Fibroblast of lung (primary cell): ENCODE measurements at regions not wholly inside any gene's neighbourhood (a gene's known extent, or its start where the extent isn't known, plus 50 kb on each side); places are given as distances from the start of the nearest gene placed in this dataset.

Experiments used
- DNase-seq, 2 donors: peaks; one replicate each; pipeline versions ENCODE4 v3.0.0 to v3.0.0-alpha.2; 2010; ENCODE audit warnings: low read depth in 2 of 2
- H2AFZ ChIP-seq: 2 replicates; pipeline ENCODE4 v1.5.1; 2012; ENCODE audit warnings: low read length, control low read depth, inconsistent platforms
- H3K27ac ChIP-seq: 2 replicates; pipeline ENCODE4 v1.5.1; 2011; ENCODE audit warnings: low read length, control low read depth; ENCODE audit not compliant: insufficient read depth
- H3K27me3 ChIP-seq: 2 replicates; pipeline ENCODE4 v1.5.1; 2011; ENCODE audit warnings: mild to moderate bottlenecking, low read length; ENCODE audit not compliant: control insufficient read depth, insufficient read depth
- H3K36me3 ChIP-seq: 2 replicates; pipeline ENCODE4 v1.5.1; 2011; ENCODE audit warnings: low read length; ENCODE audit not compliant: control insufficient read depth, insufficient read depth
- H3K4me1 ChIP-seq: 2 replicates; pipeline ENCODE4 v1.5.1; 2011; ENCODE audit warnings: low read length; ENCODE audit not compliant: control insufficient read depth, insufficient read depth; ENCODE audit errors: extremely low read depth
- H3K4me2 ChIP-seq: 2 replicates; pipeline ENCODE4 v1.5.1; 2011; ENCODE audit warnings: low read length, control low read depth; ENCODE audit not compliant: insufficient read depth; ENCODE audit errors: extremely low read depth
- H3K4me3 ChIP-seq, 4 experiments: fragments of 200-600 bp in 1 of 4; sonication (generic) in 1 of 4; replicated peaks in 1 of 4; 2 replicates each; pipeline ENCODE4 v1.5.1; 2011 to 2016; ENCODE audit warnings: low read length in 4 of 4, low read depth in 3 of 4, mild to moderate bottlenecking in 3 of 4, control low read depth in 2 of 4, inconsistent platforms in 1 of 4, mixed read lengths in 1 of 4; ENCODE audit not compliant: insufficient read depth in 1 of 4; ENCODE audit errors: control extremely low read depth in 1 of 4
- H3K79me2 ChIP-seq: 2 replicates; pipeline ENCODE4 v1.5.1; 2012; ENCODE audit warnings: mild to moderate bottlenecking, low read length, inconsistent platforms; ENCODE audit not compliant: control insufficient read depth, insufficient read depth
- H3K9ac ChIP-seq: 2 replicates; pipeline ENCODE4 v1.5.1; 2011; ENCODE audit warnings: mild to moderate bottlenecking, low read length, control low read depth; ENCODE audit not compliant: insufficient read depth
- H3K9me3 ChIP-seq: 2 replicates; pipeline ENCODE4 v1.5.1; 2012; ENCODE audit warnings: low read depth, low read length; ENCODE audit not compliant: control insufficient read depth, insufficient read depth
- H4K20me1 ChIP-seq: 2 replicates; pipeline ENCODE4 v1.5.1; 2011; ENCODE audit warnings: low read length; ENCODE audit not compliant: control insufficient read depth, insufficient read depth; ENCODE audit errors: extremely low read depth
- EZH2 ChIP-seq: IDR thresholded peaks from 2 replicates; pipeline ENCODE4 v1.5.1; 2012; ENCODE audit warnings: low read length, control low read depth, mild to moderate bottlenecking; ENCODE audit errors: missing control alignments
- TF ChIP-seq, protein P1 (sequence below), 2 donors: IDR thresholded peaks in 1 of 2; conservative IDR thresholded peaks in 1 of 2; 1 replicate in 1 of 2; 2 replicates in 1 of 2; pipeline ENCODE4 v1.5.1; 2011 to 2012; ENCODE audit warnings: low read length in 2 of 2, control low read depth in 1 of 2, inconsistent platforms in 1 of 2, low read depth in 1 of 2, mild to moderate bottlenecking in 1 of 2

DNA sequence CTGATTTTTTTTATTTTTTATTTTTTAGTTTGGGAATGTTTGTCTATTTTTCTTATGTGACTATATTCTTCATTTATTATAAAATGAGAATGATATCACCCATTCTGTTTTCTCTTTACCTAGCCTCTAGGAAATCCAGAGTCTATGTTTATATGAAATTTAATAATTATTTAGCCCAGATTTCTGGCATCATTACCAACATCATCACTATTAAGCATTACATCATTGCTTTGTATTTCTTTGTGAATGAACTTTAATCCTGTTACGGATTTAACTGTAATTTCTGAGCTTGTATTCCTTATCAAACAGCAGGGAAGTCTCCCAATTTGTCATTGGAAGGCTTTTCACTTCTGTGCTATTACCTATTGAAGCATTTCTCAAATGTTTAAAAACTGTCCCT, 72.7 kb upstream of the NOX3 start:
- Histone ChIP-seq H3K36me3 (no peaks in the 10 kb centered on the region), H4K20me1 (no peaks in the 10 kb centered on the region), H3K79me2 (no peaks in the 10 kb centered on the region), H2AFZ (no peak overlapping the region), H3K4me2 (no peak overlapping the region), H3K27me3 (no peaks in the 10 kb centered on the region), H3K9me3 (no peaks in the 10 kb centered on the region), H3K27ac (peak overlapping the region; percentile 73), H3K4me1 (peaks cover 3% of the 10 kb centered on the region), H3K9ac (no peak overlapping the region), H3K4me3 (no peak overlapping the region)
- no peak for DNase-seq
- no peak for TF ChIP-seq EZH2
- TF ChIP-seq, protein P1, sequence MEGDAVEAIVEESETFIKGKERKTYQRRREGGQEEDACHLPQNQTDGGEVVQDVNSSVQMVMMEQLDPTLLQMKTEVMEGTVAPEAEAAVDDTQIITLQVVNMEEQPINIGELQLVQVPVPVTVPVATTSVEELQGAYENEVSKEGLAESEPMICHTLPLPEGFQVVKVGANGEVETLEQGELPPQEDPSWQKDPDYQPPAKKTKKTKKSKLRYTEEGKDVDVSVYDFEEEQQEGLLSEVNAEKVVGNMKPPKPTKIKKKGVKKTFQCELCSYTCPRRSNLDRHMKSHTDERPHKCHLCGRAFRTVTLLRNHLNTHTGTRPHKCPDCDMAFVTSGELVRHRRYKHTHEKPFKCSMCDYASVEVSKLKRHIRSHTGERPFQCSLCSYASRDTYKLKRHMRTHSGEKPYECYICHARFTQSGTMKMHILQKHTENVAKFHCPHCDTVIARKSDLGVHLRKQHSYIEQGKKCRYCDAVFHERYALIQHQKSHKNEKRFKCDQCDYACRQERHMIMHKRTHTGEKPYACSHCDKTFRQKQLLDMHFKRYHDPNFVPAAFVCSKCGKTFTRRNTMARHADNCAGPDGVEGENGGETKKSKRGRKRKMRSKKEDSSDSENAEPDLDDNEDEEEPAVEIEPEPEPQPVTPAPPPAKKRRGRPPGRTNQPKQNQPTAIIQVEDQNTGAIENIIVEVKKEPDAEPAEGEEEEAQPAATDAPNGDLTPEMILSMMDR (conservative IDR thresholded peaks at IDR 0.05 in 1 of 2, IDR thresholded peaks at IDR 0.05 in 1 of 2; ENCODE audit: low read depth in 1 of 2, low read length in 2 of 2) = no peak

DNA sequence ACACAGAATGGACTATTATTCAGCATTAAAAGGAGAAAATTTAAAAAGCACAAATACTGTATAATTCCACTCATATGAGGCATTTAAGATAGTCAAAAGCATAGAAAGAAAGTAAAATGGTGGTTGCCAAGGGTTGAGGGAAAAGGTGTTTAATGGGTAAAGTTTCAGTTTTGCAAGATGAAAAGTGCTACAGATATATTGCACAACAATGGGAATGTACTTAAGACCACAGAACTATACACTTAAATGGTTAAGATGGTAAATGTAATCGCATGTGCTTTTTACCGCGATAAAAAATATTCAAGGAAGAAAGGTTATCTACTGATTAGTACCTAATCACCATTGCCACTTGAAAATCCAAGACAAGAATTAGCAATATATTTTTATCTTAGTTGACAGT, 71.8 kb upstream of the NOX3 start:
- no peak overlapping the region for H3K27ac ChIP-seq
- peaks cover 3% of the 10 kb centered on the region for H3K4me1 ChIP-seq
- H2AFZ ChIP-seq = no peak overlapping the region
- no peak overlapping the region for H3K4me2 ChIP-seq
- H3K79me2 ChIP-seq = no peaks in the 10 kb centered on the region
- no peaks in the 10 kb centered on the region for H4K20me1 ChIP-seq
- H3K9ac ChIP-seq = no peak overlapping the region
- no peak for DNase-seq
- no peaks in the 10 kb centered on the region for H3K9me3 ChIP-seq
- TF ChIP-seq, protein P1 (conservative IDR thresholded peaks at IDR 0.05 in 1 of 2, IDR thresholded peaks at IDR 0.05 in 1 of 2; ENCODE audit: low read depth in 1 of 2, low read length in 2 of 2) = no peak
- no peak for TF ChIP-seq EZH2
- H3K4me3 ChIP-seq = no peak overlapping the region
- no peaks in the 10 kb centered on the region for H3K36me3 ChIP-seq
- no peaks in the 10 kb centered on the region for H3K27me3 ChIP-seq

DNA sequence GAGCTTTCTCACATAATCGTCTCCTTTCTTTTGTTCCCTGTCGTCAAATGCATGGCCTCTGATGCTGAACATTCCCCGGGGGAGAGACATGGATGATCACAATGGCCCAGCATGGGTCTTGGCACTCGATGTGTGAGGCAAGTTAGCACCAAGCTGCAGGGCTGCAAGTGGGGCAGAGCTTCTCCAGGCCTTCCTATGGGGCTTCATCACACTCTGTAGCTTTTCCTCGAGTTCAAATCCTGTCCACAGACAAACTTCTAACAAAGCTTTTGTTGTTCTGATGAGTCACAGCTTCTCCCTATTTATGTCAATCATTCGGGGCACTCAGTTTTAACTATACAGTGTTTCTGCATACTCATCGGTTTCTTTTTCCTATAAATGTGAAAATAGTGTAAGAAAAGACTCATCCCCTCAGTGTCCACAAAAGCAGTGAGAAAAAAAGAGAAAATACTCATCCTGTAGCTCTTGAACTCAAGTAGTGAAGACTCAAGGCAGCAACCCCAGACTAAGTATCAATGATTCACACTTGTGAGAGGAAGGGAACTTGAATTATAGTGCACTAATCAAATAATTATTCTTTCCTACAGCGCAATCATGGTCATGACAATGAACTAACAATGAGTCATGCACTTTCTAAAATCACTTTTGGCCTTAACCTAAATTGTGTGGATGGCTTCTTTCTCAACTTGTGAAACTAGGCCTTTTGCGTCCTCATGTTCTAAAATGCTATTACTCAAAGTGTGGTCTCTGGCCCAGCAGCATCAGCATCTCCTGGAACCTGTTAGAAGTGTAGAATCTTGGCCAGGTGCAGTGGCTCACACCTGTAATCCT, 68.4 kb upstream of the NOX3 start:
- Histone ChIP-seq H3K9me3 (no peaks in the 10 kb centered on the region), H4K20me1 (no peaks in the 10 kb centered on the region), H3K27ac (no peak overlapping the region), H3K9ac (no peak overlapping the region), H3K79me2 (no peaks in the 10 kb centered on the region), H3K4me2 (no peak overlapping the region), H3K4me1 (no peaks in the 10 kb centered on the region), H3K36me3 (no peaks in the 10 kb centered on the region), H3K27me3 (no peaks in the 10 kb centered on the region), H2AFZ (no peak overlapping the region), H3K4me3 (no peak overlapping the region)
- peak; percentile 67 to 87 for DNase-seq
- TF ChIP-seq, protein P1 (conservative IDR thresholded peaks at IDR 0.05 in 1 of 2, IDR thresholded peaks at IDR 0.05 in 1 of 2; ENCODE audit: low read depth in 1 of 2, low read length in 2 of 2) = no peak
- no peak for TF ChIP-seq EZH2
